IPS DF 6.9 (cell line): ENCODE measurements at regions not wholly inside any gene's neighbourhood (a gene's known extent, or its start where the extent isn't known, plus 50 kb on each side); places are given as distances from the start of the nearest gene placed in this dataset.
"Not testable (repeated sequence)": the region's sequence is repeated elsewhere in the genome, so short reads cannot be mapped to it uniquely, and the experiment has no call there.

Experiments used
- DNase-seq: peaks from one replicate; pipeline ENCODE4 v3.0.0-alpha.2; 2013; ENCODE audit warnings: low read depth, low spot score
- H3K27ac ChIP-seq: one replicate; pipeline ENCODE4 v1.5.1; 2013; ENCODE audit warnings: low read length, control low read depth
- H3K27me3 ChIP-seq: 2 replicates; pipeline ENCODE4 v1.6.1; 2013; ENCODE audit warnings: mild to moderate bottlenecking, low read length; ENCODE audit not compliant: control insufficient read depth, insufficient read depth
- H3K36me3 ChIP-seq: 2 replicates; pipeline ENCODE4 v1.6.1; 2013; ENCODE audit warnings: low read length; ENCODE audit not compliant: control insufficient read depth, insufficient read depth
- H3K4me1 ChIP-seq: 2 replicates; pipeline ENCODE4 v1.6.1; 2013; ENCODE audit warnings: low read length; ENCODE audit not compliant: control insufficient read depth, insufficient read depth
- H3K4me3 ChIP-seq: 2 replicates; pipeline ENCODE4 v1.5.1; 2013; ENCODE audit warnings: mild to moderate bottlenecking, low read length
- H3K9me3 ChIP-seq: 2 replicates; pipeline ENCODE4 v1.6.1; 2013; ENCODE audit warnings: low read length, inconsistent platforms; ENCODE audit not compliant: control insufficient read depth, insufficient read depth
- WGBS: extraction: QIAGEN DNeasy Blood & Tissue Kit; methylation state at CpG from one replicate; pipeline ENCODE4 v1.1.7; 2013; ENCODE audit warnings: mixed read lengths, missing lambda C conversion rate; ENCODE audit not compliant: insufficient read length, insufficient coverage; 5-methylcytosine and 5-hydroxymethylcytosine counted together

DNA sequence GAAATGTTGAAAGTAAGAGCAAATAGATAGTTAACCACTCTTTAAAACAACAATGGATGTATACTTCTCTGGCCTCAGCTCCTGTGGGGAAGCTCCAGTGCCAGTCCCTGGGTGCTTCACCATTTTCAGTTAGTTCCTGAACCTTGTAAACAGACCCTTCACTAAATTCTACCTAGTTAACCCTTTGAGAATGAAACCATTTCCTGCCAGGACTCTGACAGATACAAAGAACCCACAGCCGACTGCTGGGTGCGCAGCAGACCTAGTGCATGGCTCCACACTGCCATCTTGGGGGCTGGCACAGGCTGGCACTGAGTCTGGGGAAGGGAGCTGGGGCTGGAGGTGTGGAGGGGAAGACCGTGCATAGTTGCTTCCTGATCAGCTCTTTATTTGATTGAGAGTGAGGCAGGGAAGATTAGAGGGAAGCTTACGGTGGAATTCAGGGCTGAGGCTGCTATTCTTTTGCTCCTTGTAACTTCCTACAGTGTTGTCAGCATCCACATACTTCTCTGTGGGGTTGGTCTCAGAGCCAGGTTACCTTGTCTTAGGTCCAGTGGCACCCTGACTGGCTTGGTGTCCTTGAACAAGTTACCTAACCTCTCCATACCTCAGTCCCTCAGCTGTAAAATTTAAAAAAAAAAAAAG, 62.3 kb upstream of the TP53BP2 start:
- H3K9me3 ChIP-seq, H3K27me3 ChIP-seq, H3K4me3 ChIP-seq, H3K4me1 ChIP-seq, DNase-seq, H3K36me3 ChIP-seq, H3K27ac ChIP-seq: not testable (repeated sequence)
- no CpG with 5 or more reads among the region's 4 CpGs for WGBS

DNA sequence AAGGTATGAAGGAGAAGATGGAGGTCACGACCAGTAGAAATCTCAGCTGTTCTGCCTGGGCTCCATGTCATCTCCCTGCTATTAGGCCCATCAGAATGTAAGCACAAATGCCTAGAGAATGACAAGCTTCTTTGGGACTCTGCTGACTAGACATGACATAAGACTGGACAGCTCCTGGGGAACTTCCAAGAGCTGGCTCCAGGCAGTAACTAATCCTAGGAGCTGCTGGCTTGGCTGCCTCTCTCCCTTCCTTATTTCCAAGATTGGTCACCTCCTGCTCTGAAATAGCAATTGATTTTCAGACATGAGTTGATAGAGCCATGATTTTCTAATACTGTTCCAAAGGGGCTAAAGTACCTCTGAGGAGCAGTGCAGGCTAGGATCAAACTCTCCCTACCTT, 57.5 kb upstream of the TP53BP2 start:
- no CpG with 5 or more reads among the region's 1 CpG for WGBS
- H3K27me3 ChIP-seq, H3K9me3 ChIP-seq, H3K4me1 ChIP-seq, H3K4me3 ChIP-seq, DNase-seq, H3K36me3 ChIP-seq, H3K27ac ChIP-seq: not testable (repeated sequence)

DNA sequence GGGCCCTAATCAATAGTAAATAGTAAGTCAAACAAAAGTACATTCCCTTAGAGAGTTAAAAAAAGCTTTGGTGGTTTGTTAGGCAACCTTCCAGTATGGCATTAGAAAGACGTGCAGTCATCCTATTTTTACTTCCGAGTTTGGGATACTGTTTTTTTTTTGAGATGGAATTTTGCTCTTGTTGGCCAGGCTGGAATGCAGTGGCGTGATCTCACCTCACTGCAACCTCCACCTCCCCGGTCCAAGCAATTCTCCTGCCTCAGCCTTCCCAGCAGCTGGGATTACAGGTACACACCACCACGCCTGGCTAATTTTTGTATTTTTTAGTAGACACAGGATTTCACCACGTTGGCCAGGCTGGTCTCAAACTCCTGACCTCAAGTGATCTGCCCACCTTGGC, 54.0 kb upstream of the TP53BP2 start:
- not testable (repeated sequence) for H3K9me3 ChIP-seq, H3K27me3 ChIP-seq, H3K4me3 ChIP-seq, H3K27ac ChIP-seq, DNase-seq, H3K36me3 ChIP-seq, H3K4me1 ChIP-seq
- no CpG with 5 or more reads among the region's 6 CpGs for WGBS

DNA sequence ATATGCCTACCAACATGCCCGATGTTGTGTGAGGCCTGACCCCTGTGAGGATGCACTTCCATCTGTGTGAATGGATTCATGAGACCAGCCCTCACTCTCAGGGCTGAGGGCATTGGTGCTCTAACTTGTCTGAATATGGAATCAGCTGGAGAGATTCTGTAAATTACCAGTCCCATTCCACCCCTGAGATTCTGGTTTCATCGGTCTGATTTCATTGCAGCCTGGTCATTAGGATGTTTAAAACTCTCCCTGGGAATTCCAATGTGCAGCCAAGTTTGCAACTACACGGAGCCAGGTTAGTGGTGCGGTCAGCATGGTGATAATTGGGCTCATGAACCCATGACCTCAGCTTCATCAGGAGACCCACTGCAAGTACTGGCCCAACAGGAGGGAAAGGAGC, 51.4 kb upstream of the TP53BP2 start:
- H3K27ac ChIP-seq, H3K27me3 ChIP-seq, H3K4me1 ChIP-seq, H3K4me3 ChIP-seq, DNase-seq, H3K36me3 ChIP-seq, H3K9me3 ChIP-seq: not testable (repeated sequence)
- WGBS: no CpG with 5 or more reads among the region's 4 CpGs

DNA sequence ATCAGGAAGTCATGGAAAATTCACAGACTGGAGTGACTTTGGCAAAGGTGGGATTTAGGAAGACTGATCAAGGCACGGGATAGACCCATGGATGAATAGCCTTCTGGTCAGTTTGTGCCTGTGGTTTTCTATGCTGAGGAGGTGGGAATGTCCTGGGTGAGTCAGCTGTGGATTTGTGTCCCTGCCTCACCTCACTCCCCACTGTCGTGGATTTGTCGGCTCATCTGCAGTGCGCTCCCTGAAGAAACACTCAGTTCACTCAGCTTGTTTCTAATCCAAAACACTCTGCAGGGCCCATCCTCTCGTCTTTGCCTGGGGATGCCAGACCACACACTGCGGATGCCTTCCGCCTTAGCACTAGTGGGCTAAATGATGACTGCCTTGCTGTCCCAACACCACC, 50.2 kb upstream of the TP53BP2 start:
- H3K36me3 ChIP-seq, H3K9me3 ChIP-seq, H3K4me1 ChIP-seq, H3K4me3 ChIP-seq, H3K27me3 ChIP-seq, H3K27ac ChIP-seq, DNase-seq: not testable (repeated sequence)
- WGBS: no CpG with 5 or more reads among the region's 7 CpGs
